ENCODE measurements at regions not wholly inside any gene's neighbourhood (a gene's known extent, or its start where the extent isn't known, plus 50 kb on each side); places are given as distances from the start of the nearest gene placed in this dataset.

DNA sequence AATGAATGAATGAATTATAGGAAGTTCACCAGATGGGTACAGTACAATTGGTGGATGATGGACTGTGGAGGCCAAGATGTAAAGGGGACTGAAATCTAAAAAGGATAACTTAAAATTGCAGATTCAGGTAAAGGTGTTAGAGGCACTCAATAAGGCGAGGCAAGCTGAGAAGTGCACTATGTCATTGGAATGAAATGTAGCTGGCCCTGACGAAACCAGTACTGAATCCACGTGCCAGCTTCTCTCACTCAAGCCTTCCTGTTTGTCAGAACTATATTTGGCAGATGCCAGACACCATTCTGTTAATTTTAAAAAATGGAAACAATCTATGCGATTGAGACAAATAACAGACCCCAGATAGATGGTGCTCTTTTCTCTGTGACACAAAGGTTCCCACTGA, 1039.1 kb upstream of the TENM3 start:
- TF ChIP-seq, protein P1, sequence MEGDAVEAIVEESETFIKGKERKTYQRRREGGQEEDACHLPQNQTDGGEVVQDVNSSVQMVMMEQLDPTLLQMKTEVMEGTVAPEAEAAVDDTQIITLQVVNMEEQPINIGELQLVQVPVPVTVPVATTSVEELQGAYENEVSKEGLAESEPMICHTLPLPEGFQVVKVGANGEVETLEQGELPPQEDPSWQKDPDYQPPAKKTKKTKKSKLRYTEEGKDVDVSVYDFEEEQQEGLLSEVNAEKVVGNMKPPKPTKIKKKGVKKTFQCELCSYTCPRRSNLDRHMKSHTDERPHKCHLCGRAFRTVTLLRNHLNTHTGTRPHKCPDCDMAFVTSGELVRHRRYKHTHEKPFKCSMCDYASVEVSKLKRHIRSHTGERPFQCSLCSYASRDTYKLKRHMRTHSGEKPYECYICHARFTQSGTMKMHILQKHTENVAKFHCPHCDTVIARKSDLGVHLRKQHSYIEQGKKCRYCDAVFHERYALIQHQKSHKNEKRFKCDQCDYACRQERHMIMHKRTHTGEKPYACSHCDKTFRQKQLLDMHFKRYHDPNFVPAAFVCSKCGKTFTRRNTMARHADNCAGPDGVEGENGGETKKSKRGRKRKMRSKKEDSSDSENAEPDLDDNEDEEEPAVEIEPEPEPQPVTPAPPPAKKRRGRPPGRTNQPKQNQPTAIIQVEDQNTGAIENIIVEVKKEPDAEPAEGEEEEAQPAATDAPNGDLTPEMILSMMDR (conservative IDR thresholded peaks at IDR 0.05; ENCODE audit: low read depth, low read length): no peak
- TF ChIP-seq POLR2A (IDR thresholded peaks at IDR 0.05; ENCODE audit: low read depth, low read length) (no peak), CEBPB (IDR thresholded peaks at IDR 0.05; ENCODE audit: low read depth, low read length) (no peak), RFX5 (IDR thresholded peaks at IDR 0.05; ENCODE audit: low read depth, low read length) (no peak), FOS (IDR thresholded peaks at IDR 0.05; ENCODE audit: low read depth, low read length) (no peak), MXI1 (IDR thresholded peaks at IDR 0.05; ENCODE audit: borderline replicate concordance, low read depth, low read length) (no peak), RAD21 (IDR thresholded peaks at IDR 0.05; ENCODE audit: low read length) (no peak), SMC3 (IDR thresholded peaks at IDR 0.05; ENCODE audit: low read depth, low read length) (no peak), BHLHE40 (IDR thresholded peaks at IDR 0.05; ENCODE audit: low read depth, low read length) (no peak), MAFK (IDR thresholded peaks at IDR 0.05; ENCODE audit: low read depth, low read length) (no peak), NFE2L2 (IDR thresholded peaks at IDR 0.05; ENCODE audit: low read depth, low read length) (no peak)
- TF ChIP-seq, protein P2, sequence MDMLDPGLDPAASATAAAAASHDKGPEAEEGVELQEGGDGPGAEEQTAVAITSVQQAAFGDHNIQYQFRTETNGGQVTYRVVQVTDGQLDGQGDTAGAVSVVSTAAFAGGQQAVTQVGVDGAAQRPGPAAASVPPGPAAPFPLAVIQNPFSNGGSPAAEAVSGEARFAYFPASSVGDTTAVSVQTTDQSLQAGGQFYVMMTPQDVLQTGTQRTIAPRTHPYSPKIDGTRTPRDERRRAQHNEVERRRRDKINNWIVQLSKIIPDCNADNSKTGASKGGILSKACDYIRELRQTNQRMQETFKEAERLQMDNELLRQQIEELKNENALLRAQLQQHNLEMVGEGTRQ (IDR thresholded peaks at IDR 0.05; ENCODE audit: low read depth, low read length): no peak

Data from IMR-90 (cell line).